ENCODE measurements at regions not wholly inside any gene's neighbourhood (a gene's known extent, or its start where the extent isn't known, plus 50 kb on each side); places are given as distances from the start of the nearest gene placed in this dataset.
"Not testable (repeated sequence)": the region's sequence is repeated elsewhere in the genome, so short reads cannot be mapped to it uniquely, and the experiment has no call there.

GRCh38 chr3:132978946-132979345 is 59.2 kb upstream of the TMEM108 start:
- not testable (repeated sequence) for TF ChIP-seq POLR2A, CTCF (IDR thresholded peaks at IDR 0.05)

Measured in uterus (tissue), 2 donors.